DMS79 treated with DMSO at 0.1 percent for 48 hours (cell line): ENCODE measurements at regions not wholly inside any gene's neighbourhood (a gene's known extent, or its start where the extent isn't known, plus 50 kb on each side); places are given as distances from the start of the nearest gene placed in this dataset.

Experiments used
- DNase-seq: peaks from one replicate; lab custom pipeline; 2025; lab: John Stamatoyannopoulos, UW

DNA sequence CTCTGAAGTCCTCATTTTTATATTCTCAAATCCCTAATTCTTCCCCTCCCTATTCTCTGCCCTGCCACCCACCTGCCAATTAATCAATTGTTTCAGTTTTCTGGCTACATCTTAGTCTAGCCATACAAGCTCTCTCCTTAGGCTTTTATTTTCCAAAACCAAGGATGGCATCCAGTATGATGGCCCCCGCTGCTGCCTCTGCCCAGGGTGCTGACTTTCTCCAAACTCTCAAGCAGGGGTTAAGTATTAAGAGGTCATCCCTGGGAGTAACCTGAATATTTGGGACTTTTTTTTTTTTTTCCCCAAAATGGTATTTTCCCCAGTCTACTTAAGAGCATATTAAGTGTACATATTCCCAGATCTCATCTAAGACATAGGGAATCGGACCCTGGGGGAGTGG is 183.8 kb downstream of the DHX35 start:
- no peak for DNase-seq

GRCh38 chr20:39144757-39145156 is 182.6 kb downstream of the DHX35 start:
- no peak for DNase-seq

GRCh38 chr20:39142407-39143096 is 180.4 kb downstream of the DHX35 start:
- no peak for DNase-seq

GRCh38 chr20:39137299-39137698 is 175.2 kb downstream of the DHX35 start:
- no peak for DNase-seq

GRCh38 chr20:39136798-39137197 is 174.7 kb downstream of the DHX35 start:
- DNase-seq = no peak

DNA sequence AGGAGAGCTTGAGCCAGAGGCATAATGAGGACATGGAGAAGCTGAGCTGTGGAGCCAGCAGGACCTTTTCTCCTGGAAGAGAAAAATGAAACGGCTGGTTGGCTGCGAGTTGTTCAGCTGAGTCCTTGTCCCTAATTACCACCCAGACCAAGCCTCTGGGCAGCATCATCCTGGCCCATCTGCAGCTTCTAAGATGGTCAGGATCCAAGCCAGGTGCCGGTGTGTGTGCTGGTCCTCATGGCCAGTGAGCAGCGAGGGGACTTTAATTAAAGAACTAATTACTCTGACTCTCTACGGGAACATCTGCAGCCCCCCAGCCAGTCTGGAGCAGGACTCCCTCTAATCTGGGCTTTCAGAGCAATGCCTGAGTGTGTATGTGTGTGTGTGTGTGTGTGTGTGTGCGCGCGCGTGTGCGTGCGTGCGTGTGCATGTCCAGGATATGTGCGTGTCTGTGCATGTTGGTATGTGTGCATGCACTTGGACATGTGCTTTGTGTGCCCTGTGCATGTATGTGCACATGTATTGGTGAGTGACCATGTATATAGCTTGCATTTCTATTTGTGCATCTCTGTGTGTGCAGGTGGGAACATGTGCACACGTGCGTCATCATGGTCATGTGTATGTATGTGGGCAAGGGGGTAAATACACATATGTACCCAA is 173.9 kb downstream of the DHX35 start:
- DNase-seq = no peak

DNA sequence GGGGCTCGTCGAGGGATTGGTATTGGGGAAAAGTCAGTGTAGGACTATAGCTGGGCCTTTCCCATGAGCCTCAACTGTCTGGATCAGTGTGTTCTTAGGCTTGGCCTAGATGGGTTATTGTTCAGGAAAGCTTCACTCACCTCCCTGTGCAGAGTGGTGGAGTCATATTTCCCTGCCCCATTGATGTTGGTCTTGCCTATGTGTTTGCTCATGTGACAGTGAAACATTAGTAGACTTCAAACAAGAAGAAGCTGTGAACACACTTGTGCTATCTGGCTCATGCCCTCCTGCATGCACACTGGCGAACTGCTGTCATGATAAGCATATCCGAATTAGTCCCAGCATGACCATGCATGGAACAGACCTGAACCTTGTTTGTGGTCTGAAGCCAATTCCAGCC is 171.1 kb downstream of the DHX35 start:
- no peak for DNase-seq

GRCh38 chr20:39132511-39132910 is 170.4 kb downstream of the DHX35 start:
- DNase-seq = no peak

GRCh38 chr20:39132093-39132492 is 169.9 kb downstream of the DHX35 start:
- no peak for DNase-seq

- no peak for DNase-seq
Observed at GRCh38 chr20:39130627-39131026, 168.5 kb downstream of the DHX35 start.

DNA sequence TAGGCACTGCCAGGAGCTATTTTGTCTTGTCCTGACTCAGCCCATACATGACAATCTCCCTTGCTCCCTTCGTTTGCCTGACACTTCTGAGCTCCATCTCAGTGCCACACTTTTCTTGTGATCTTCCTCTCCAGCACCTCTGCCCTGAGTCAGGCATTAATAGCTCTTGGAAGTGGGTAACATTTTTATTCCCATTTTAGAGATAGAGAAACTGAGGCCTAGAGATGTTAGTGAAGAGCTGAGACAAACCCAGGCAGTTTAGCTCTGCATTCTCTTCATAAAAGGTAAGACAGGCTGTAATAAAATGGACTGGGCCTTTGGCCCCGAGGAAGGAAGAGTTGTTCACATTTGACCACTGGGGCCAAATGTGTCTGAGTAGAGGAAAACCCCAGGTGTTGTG is 167.4 kb downstream of the DHX35 start:
- DNase-seq = no peak

- DNase-seq = no peak
Observed at GRCh38 chr20:39124064-39124463, 161.9 kb downstream of the DHX35 start.

- DNase-seq = no peak
Observed at GRCh38 chr20:39123185-39123557, 161.0 kb downstream of the DHX35 start.

GRCh38 chr20:39117491-39117890 is 155.3 kb downstream of the DHX35 start:
- DNase-seq = no peak

GRCh38 chr20:39116020-39116419 is 153.9 kb downstream of the DHX35 start:
- no peak for DNase-seq

- peak; percentile 7 for DNase-seq
Observed at GRCh38 chr20:39112178-39112743, 150.1 kb downstream of the DHX35 start.

- DNase-seq = no peak
Observed at GRCh38 chr20:39111359-39112177, 149.4 kb downstream of the DHX35 start.

GRCh38 chr20:39110819-39111136 is 148.6 kb downstream of the DHX35 start:
- DNase-seq = no peak

GRCh38 chr20:39109933-39110818 is 148.0 kb downstream of the DHX35 start:
- peak; percentile 8 for DNase-seq

- no peak for DNase-seq
Observed at GRCh38 chr20:39108746-39109145, 146.6 kb downstream of the DHX35 start.

DNA sequence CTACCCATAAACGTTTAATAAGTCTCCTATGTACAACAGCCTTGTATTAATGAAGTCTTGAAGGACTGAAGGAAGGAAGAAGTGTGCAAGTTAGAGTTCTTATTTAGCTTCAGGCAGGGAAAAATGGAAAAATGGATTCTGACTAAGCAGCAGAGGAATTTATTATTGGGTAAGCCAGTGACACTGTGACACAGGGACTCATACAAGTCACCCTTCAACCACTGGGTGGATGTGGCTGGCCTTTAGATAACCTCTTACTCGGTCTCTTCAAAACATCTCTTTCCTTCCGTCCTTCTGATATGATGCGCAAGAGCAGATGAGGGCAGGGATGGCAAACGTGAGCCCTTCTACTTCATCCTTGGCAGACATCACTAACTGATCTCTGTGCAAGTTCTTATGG is 145.6 kb downstream of the DHX35 start:
- no peak for DNase-seq

DNA sequence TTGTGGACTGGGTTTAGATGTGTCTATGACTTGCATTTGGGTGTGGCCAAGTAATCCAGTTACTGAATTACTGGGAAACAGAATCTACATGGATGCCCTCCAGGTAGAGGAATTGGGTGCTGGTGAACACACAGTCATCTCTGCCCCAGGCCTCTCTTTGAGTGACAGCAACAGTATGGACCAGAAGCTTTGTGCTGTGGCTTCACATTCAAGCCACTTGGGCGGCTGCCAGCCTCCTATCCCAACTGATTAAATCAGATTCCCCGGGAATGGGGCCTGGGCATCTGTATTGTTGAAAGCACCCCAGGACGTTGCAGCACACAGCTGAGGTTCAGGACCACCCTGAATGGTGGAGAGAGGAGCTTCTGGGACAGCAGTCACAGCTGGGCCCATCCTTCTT is 144.6 kb downstream of the DHX35 start:
- DNase-seq = no peak
